IMR-90 (cell line): ENCODE measurements at regions not wholly inside any gene's neighbourhood (a gene's known extent, or its start where the extent isn't known, plus 50 kb on each side); places are given as distances from the start of the nearest gene placed in this dataset.

Experiments
- ATAC-seq: fragments of 200-7000 bp; cut with Tn5 transposase; 2 replicates; pipeline ENCODE4 v1.9.1; 2020; ENCODE audit warnings: low read depth, mild to moderate bottlenecking, moderate library complexity
- BruUV-seq: library from RNA; stranded (reverse); fragments of 400-500 nt; replicated peaks from 2 replicates; lab custom pipeline; 2021; lab: Mats Ljungman, UMichigan
- CTCF ChIA-PET: fragments of 300-600 bp; formaldehyde crosslinking; extraction: SDS; loops from one replicate; lab custom pipeline; 2021; ENCODE audit warnings: antibody characterized with exemption; lab: Yijun Ruan, JAX
- POLR2A ChIA-PET: fragments of 300-600 bp; sonication (Branson Sonifier 250); formaldehyde crosslinking; loops from one replicate; lab custom pipeline; 2022; ENCODE audit warnings: antibody characterized with exemption; ENCODE audit not compliant: unreplicated experiment; lab: Charles Lee
- DNase-seq: peaks from one replicate; pipeline ENCODE4 v3.0.0; 2013
- H2AFZ ChIP-seq: replicated peaks from 2 replicates; pipeline ENCODE3; 2013; ENCODE audit warnings: low read length, mild to moderate bottlenecking; ENCODE audit not compliant: poor library complexity
- H2AK5ac ChIP-seq: 2 replicates; pipeline ENCODE4 v1.6.1; 2013; ENCODE audit warnings: low read depth, low read length, inconsistent platforms
- H2AK9ac ChIP-seq: replicated peaks from 2 replicates; pipeline ENCODE3; 2013; ENCODE audit warnings: mild to moderate bottlenecking, low read depth, low read length, moderate library complexity; ENCODE audit not compliant: poor library complexity
- H2BK120ac ChIP-seq: 2 replicates; pipeline ENCODE4 v1.6.1; 2013; ENCODE audit warnings: low read depth, low read length, inconsistent platforms
- H2BK15ac ChIP-seq: 3 replicates; pipeline ENCODE4 v1.6.1; 2013; ENCODE audit warnings: low read depth, low read length, inconsistent platforms
- H2BK20ac ChIP-seq: 2 replicates; pipeline ENCODE4 v1.6.1; 2013; ENCODE audit warnings: low read depth, mild to moderate bottlenecking, inconsistent platforms, low read length, moderate library complexity
- H2BK5ac ChIP-seq: 2 replicates; pipeline ENCODE4 v1.6.1; 2013; ENCODE audit warnings: mild to moderate bottlenecking, low read depth, low read length, inconsistent platforms; ENCODE audit not compliant: poor library complexity, severe bottlenecking
- H3K14ac ChIP-seq: replicated peaks from 2 replicates; pipeline ENCODE4 v1.6.1; 2013; ENCODE audit warnings: low read depth, low read length, inconsistent platforms
- H3K18ac ChIP-seq: 2 replicates; pipeline ENCODE4 v1.6.1; 2013; ENCODE audit warnings: low read depth, low read length, control low read depth
- H3K23ac ChIP-seq: 2 replicates; pipeline ENCODE4 v1.6.1; 2013; ENCODE audit warnings: low read depth, low read length, inconsistent platforms
- H3K27ac ChIP-seq: 2 replicates; pipeline ENCODE4 v1.5.1; 2013; ENCODE audit warnings: mild to moderate bottlenecking, control low read depth, low read length; ENCODE audit not compliant: insufficient read depth
- H3K27me3 ChIP-seq: 2 replicates; pipeline ENCODE4 v1.6.1; 2013; ENCODE audit warnings: low read length; ENCODE audit not compliant: control insufficient read depth, insufficient read depth
- H3K36me3 ChIP-seq: 2 replicates; pipeline ENCODE4 v1.6.1; 2013; ENCODE audit warnings: low read length, mixed read lengths; ENCODE audit not compliant: control insufficient read depth, insufficient read depth
- H3K4ac ChIP-seq: 2 replicates; pipeline ENCODE4 v1.6.1; 2013; ENCODE audit warnings: low read depth, low read length, inconsistent platforms
- H3K4me1 ChIP-seq: 2 replicates; pipeline ENCODE4 v1.6.1; 2013; ENCODE audit warnings: low read length, mixed read lengths; ENCODE audit not compliant: control insufficient read depth, insufficient read depth
- H3K4me2 ChIP-seq: 2 replicates; pipeline ENCODE4 v1.6.1; 2013; ENCODE audit warnings: low read depth, mild to moderate bottlenecking, control low read depth, low read length, moderate library complexity
- H3K4me3 ChIP-seq: 2 replicates; pipeline ENCODE4 v1.5.1; 2013; ENCODE audit warnings: low read depth, mild to moderate bottlenecking, control low read depth, low read length, moderate library complexity; ENCODE audit not compliant: insufficient read depth
- H3K56ac ChIP-seq: 2 replicates; pipeline ENCODE4 v1.6.1; 2013; ENCODE audit warnings: low read length, inconsistent platforms; ENCODE audit not compliant: insufficient read depth; ENCODE audit errors: extremely low read depth
- H3K79me1 ChIP-seq, 2 experiments: 2 replicates each; pipeline ENCODE4 v1.6.1; 2013; ENCODE audit warnings: low read length in 2 of 2, inconsistent platforms in 1 of 2, low read depth in 1 of 2
- H3K9ac ChIP-seq: 2 replicates; pipeline ENCODE4 v1.6.1; 2013; ENCODE audit warnings: low read depth, low read length, control low read depth
- H3K9me1 ChIP-seq: 2 replicates; pipeline ENCODE4 v1.6.1; 2013; ENCODE audit warnings: low read length, inconsistent platforms; ENCODE audit not compliant: insufficient read depth
- H3K9me3 ChIP-seq: 2 replicates; pipeline ENCODE4 v1.6.1; 2013; ENCODE audit warnings: low read length; ENCODE audit not compliant: control insufficient read depth, insufficient read depth
- H4K20me1 ChIP-seq: 2 replicates; pipeline ENCODE4 v1.6.1; 2013; ENCODE audit warnings: low read length, inconsistent platforms; ENCODE audit not compliant: insufficient read depth
- H4K5ac ChIP-seq: 2 replicates; pipeline ENCODE4 v1.6.1; 2013; ENCODE audit warnings: mild to moderate bottlenecking, low read depth, low read length, control low read depth
- H4K8ac ChIP-seq, 2 experiments: 2 replicates each; pipeline ENCODE4 v1.6.1; 2013; ENCODE audit warnings: low read depth in 2 of 2, low read length in 2 of 2, control low read depth in 1 of 2, inconsistent platforms in 1 of 2
- H4K91ac ChIP-seq: 2 replicates; pipeline ENCODE4 v1.6.1; 2013; ENCODE audit warnings: low read depth, low read length, inconsistent platforms; ENCODE audit not compliant: insufficient read depth
- CEBPB ChIP-seq: IDR thresholded peaks from 2 replicates; pipeline ENCODE4 v1.6.1; 2012; ENCODE audit warnings: low read depth, low read length, improper control_type of control experiment
- CHD1 ChIP-seq: IDR thresholded peaks from 2 replicates; pipeline ENCODE4 v1.6.1; 2012; ENCODE audit warnings: low read depth, low read length, improper control_type of control experiment
- CTCF ChIP-seq: conservative IDR thresholded peaks from 2 replicates; pipeline ENCODE4 v1.5.1; 2012; ENCODE audit warnings: mild to moderate bottlenecking, low read depth, low read length, improper control_type of control experiment
- FOS ChIP-seq: fragments of 150-350 bp; IDR thresholded peaks from 2 replicates; pipeline ENCODE4 v1.6.1; 2016; ENCODE audit warnings: low read depth, low read length
- MAFK ChIP-seq: IDR thresholded peaks from 2 replicates; pipeline ENCODE4 v1.6.1; 2012; ENCODE audit warnings: low read depth, low read length, improper control_type of control experiment
- MAZ ChIP-seq: IDR thresholded peaks from 2 replicates; pipeline ENCODE4 v1.6.1; 2012; ENCODE audit warnings: low read depth, mild to moderate bottlenecking, low read length, improper control_type of control experiment, moderate library complexity, borderline replicate concordance
- MXI1 ChIP-seq: IDR thresholded peaks from 2 replicates; pipeline ENCODE4 v1.6.1; 2012; ENCODE audit warnings: low read depth, mild to moderate bottlenecking, low read length, moderate library complexity, borderline replicate concordance
- NFE2L2 ChIP-seq: fragments of 150-350 bp; IDR thresholded peaks from 2 replicates; pipeline ENCODE4 v1.6.1; 2016; ENCODE audit warnings: low read depth, mild to moderate bottlenecking, low read length
- POLR2A ChIP-seq: IDR thresholded peaks from 2 replicates; pipeline ENCODE4 v1.6.1; 2012; ENCODE audit warnings: mild to moderate bottlenecking, low read depth, low read length
- RAD21 ChIP-seq: IDR thresholded peaks from 2 replicates; pipeline ENCODE4 v1.6.1; 2012; ENCODE audit warnings: low read length, improper control_type of control experiment
- SMC3 ChIP-seq: fragments of 150-350 bp; IDR thresholded peaks from 2 replicates; pipeline ENCODE4 v1.6.1; 2016; ENCODE audit warnings: low read depth, mild to moderate bottlenecking, antibody characterized with exemption, low read length, moderate library complexity
- USF2 ChIP-seq: fragments of 150-350 bp; IDR thresholded peaks from 2 replicates; pipeline ENCODE4 v1.6.1; 2017; ENCODE audit warnings: mild to moderate bottlenecking, antibody characterized with exemption, low read length, low read depth
- dilution Hi-C: fragments of 300-500 bp; cut with HindIII; formaldehyde crosslinking; loops from one replicate; pipeline ENCODE4 v1.14.3; 2018; ENCODE audit warnings: low sequenced_read_pairs; ENCODE audit not compliant: unreplicated experiment
- in situ Hi-C: fragments of 300-500 bp; cut with MboI; formaldehyde crosslinking; loops from 3 replicates; pipeline ENCODE4 v1.14.3; 2019; ENCODE audit warnings: low sequenced_read_pairs, inconsistent platforms, mixed read lengths
- intact Hi-C: fragments of 100-400 bp; cut with micrococcal nuclease; formaldehyde crosslinking; loops from 2 replicates; pipeline ENCODE4 v1.10.0; 2022
- TF ChIP-seq, protein P1 (sequence below): fragments of 150-350 bp; IDR thresholded peaks from 2 replicates; pipeline ENCODE4 v1.6.1; 2016; ENCODE audit warnings: low read depth, mild to moderate bottlenecking, low read length, moderate library complexity, borderline replicate concordance

DNA sequence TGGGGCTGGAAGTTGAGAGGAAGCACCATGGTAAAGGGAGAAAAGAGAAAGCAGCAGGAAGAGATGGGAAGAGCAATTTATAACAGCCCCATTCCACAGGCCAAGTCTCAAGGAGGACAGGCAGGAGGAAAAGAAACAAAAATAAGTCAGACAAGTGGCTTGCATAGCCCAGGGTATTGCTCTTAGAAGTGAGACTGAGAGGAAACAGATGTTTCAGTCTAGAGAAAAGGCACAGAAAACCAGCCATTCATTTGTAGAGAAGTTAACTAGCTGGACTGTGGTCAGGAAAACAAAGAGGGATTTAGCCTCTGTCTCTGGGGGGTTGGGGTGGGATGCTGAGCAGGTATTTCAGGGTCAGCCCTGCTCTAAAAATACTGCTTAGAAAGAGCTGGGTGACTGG, 175.0 kb upstream of the ARHGEF9 start:
- Histone ChIP-seq H3K9ac (no peak overlapping the region), H2AFZ (no peak overlapping the region), H3K4me1 (no peaks in the 10 kb centered on the region), H3K23ac (no peak overlapping the region), H2BK5ac (no peak overlapping the region), H4K5ac (no peak overlapping the region), H3K4me3 (no peak overlapping the region), H3K4ac (no peak overlapping the region), H3K27ac (no peak overlapping the region), H3K36me3 (no peaks in the 10 kb centered on the region), H2BK20ac (no peak overlapping the region), H2BK15ac (no peak overlapping the region), H3K9me1 (no peaks in the 10 kb centered on the region), H3K14ac (no peak overlapping the region), H4K91ac (no peak overlapping the region), H2AK9ac (no peak overlapping the region), H3K18ac (no peak overlapping the region), H3K27me3 (no peaks in the 10 kb centered on the region), H3K9me3 (peaks cover 4% of the 10 kb centered on the region; the same call in 1 of the 2 replicates), H2AK5ac (no peak overlapping the region), H3K79me1 (no peaks in the 10 kb centered on the region), H3K4me2 (no peak overlapping the region), H4K20me1 (no peaks in the 10 kb centered on the region), H3K56ac (no peak overlapping the region), H2BK120ac (no peak overlapping the region), H4K8ac (no peak overlapping the region)
- DNase-seq = no peak
- POLR2A ChIA-PET = no interaction called here
- TF ChIP-seq, protein P1, sequence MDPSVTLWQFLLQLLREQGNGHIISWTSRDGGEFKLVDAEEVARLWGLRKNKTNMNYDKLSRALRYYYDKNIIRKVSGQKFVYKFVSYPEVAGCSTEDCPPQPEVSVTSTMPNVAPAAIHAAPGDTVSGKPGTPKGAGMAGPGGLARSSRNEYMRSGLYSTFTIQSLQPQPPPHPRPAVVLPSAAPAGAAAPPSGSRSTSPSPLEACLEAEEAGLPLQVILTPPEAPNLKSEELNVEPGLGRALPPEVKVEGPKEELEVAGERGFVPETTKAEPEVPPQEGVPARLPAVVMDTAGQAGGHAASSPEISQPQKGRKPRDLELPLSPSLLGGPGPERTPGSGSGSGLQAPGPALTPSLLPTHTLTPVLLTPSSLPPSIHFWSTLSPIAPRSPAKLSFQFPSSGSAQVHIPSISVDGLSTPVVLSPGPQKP = no peak
- TF ChIP-seq RAD21 (no peak), POLR2A (no peak), NFE2L2 (no peak), SMC3 (no peak), CHD1 (no peak), USF2 (no peak), MAZ (no peak), MAFK (no peak), MXI1 (no peak), CEBPB (no peak), FOS (no peak), CTCF (no peak)
- CTCF ChIA-PET = no interaction called here
- intact Hi-C loops = loop anchor here (10.0 kb wide), 1 partner anchor 55 kb away; no protein-coding TSS in a partner anchor
- in situ Hi-C loops = no loop called here
- no peak for ATAC-seq
- no TSS peak for BruUV-seq
- dilution Hi-C loops = no loop called here
